Globus pallidus (tissue), 1 donor: ENCODE measurements at regions not wholly inside any gene's neighbourhood (a gene's known extent, or its start where the extent isn't known, plus 50 kb on each side); places are given as distances from the start of the nearest gene placed in this dataset.

Source experiments
- DNase-seq: peaks from one replicate; pipeline ENCODE4 v3.0.0-alpha.2; 2015; ENCODE audit warnings: low spot score

- DNase-seq = no peak
These were observed 69.8 kb upstream of the ESRRB start for GRCh38 chr14:76306131-76306530.

- no peak for DNase-seq
These were observed 67.9 kb upstream of the ESRRB start for GRCh38 chr14:76307786-76308780.

GRCh38 chr14:76309572-76310162 lies 66.3 kb upstream of the ESRRB start:
- DNase-seq = no peak

GRCh38 chr14:76311079-76311758 lies 64.7 kb upstream of the ESRRB start:
- no peak for DNase-seq

GRCh38 chr14:76312821-76313220 lies 63.1 kb upstream of the ESRRB start:
- DNase-seq = no peak

- DNase-seq = no peak
These were observed 62.6 kb upstream of the ESRRB start for GRCh38 chr14:76313303-76313702.

GRCh38 chr14:76313852-76314251 lies 62.1 kb upstream of the ESRRB start:
- no peak for DNase-seq

GRCh38 chr14:76314521-76315034 lies 61.4 kb upstream of the ESRRB start:
- no peak for DNase-seq

- DNase-seq = no peak
These were observed 55.5 kb upstream of the ESRRB start for GRCh38 chr14:76320486-76320885.

- no peak for DNase-seq
These were observed 55.0 kb upstream of the ESRRB start for GRCh38 chr14:76320975-76321374.

- DNase-seq = no peak
These were observed 53.2 kb upstream of the ESRRB start for GRCh38 chr14:76322594-76323220.

GRCh38 chr14:76323331-76324050 lies 52.4 kb upstream of the ESRRB start:
- DNase-seq = no peak

GRCh38 chr14:76324133-76324532 lies 51.8 kb upstream of the ESRRB start:
- DNase-seq = no peak
